Fibroblast of peridontal ligament (primary cell): ENCODE measurements at regions not wholly inside any gene's neighbourhood (a gene's known extent, or its start where the extent isn't known, plus 50 kb on each side); places are given as distances from the start of the nearest gene placed in this dataset.

Source experiments
- DNase-seq: peaks from one replicate; pipeline ENCODE4 v3.0.0-alpha.2; 2010; ENCODE audit errors: extremely low read depth

DNA sequence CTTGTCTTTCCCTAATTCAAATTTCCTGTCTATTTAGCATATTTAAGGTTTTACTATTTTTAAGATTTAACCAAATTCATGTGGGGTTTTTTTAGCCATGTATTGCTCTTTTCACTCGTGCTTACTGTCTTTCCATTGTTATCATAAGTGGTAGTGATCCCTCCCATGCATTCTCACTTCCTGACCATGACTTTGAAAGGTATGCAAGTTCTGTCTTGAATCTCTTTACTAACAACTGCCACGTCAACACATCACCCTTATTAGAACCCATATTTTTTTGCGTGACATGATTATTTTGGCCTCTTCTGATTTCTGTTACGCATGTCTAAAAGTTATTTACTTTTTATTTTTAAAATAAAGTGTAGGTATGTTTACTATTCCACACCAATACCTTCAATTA lies 94.7 kb upstream of the CDH6 start:
- DNase-seq: no peak

GRCh38 chr5:31097851-31098250 lies 95.6 kb upstream of the CDH6 start:
- no peak for DNase-seq

DNA sequence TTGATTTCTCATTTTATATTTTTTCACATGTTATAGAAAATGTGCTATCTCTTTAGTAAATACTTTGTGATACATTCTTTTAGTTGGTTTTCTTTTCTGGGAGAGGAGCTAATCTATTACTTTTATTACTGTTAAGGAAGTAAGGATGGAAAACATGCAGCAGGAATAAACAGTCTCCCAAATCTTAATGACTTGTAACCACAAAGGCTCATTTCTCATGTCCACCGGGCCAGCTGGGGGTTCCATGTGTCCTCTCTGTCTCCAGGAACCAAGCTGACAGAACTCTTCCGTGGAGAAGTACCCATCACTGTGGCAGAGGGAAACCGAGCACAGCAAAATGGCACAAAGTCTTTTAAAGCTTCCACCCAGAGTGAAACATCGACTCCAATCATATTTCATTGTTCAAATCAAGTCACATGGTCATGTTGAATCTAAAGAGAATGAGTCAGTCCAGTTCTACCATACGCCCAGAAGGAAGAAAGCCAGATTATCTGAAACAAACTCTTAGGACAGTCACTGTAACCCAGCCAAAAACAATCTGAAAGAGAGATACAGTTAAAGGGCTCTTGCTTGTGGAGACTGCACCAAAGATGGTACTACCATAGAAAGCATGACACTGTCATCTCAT lies 97.1 kb upstream of the CDH6 start:
- DNase-seq: peak; percentile 91

GRCh38 chr5:31095796-31096195 lies 97.7 kb upstream of the CDH6 start:
- DNase-seq: no peak

- no peak for DNase-seq
These were observed 102.0 kb upstream of the CDH6 start for GRCh38 chr5:31091501-31091900.

- no peak for DNase-seq
These were observed 103.0 kb upstream of the CDH6 start for GRCh38 chr5:31090467-31090866.

DNA sequence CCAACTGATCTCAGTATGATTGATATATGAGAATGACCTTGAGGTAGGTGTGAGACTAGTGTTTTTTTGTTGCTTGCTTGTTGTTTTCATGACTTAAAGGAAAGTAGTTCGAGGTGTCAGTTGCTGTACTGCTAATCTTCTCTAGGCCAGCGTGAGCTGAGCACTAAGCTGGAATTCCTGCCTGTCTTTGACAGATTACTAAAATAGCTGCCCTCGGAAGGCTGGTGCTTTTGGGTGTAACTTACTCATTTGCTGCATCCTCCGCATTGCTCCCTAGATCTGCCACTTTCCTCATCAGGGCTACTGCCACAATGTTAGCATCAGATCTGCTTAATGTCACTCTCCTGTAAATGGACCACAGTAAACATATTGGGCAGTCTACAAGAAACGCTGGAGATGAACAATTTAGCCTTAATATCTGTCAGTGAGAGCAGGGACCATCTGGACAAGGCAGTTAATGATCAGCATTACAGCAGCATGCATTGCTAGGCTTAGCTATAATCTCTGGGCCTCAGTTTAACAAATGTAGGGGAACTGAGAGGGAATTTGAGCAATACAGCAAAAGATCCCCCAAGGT lies 106.6 kb upstream of the CDH6 start:
- no peak for DNase-seq

DNA sequence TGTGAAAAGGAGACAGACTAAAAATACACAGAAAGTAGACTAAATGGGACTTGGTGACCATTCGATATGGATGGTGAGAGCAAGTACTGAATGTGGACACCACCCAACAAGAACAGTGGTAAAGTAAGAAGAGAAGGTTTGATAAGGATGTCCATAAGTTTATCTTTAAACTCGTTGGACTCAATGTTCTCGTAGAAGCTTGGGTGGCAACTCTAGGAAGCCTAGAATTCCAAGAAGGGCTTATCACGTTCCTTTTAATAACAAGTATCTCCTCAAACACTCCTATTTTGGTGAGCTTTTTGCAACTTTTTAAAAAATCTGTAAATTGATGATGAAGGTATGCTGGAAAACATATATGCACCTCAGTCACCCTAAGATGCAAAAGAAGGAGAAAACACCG lies 108.6 kb upstream of the CDH6 start:
- DNase-seq: no peak

DNA sequence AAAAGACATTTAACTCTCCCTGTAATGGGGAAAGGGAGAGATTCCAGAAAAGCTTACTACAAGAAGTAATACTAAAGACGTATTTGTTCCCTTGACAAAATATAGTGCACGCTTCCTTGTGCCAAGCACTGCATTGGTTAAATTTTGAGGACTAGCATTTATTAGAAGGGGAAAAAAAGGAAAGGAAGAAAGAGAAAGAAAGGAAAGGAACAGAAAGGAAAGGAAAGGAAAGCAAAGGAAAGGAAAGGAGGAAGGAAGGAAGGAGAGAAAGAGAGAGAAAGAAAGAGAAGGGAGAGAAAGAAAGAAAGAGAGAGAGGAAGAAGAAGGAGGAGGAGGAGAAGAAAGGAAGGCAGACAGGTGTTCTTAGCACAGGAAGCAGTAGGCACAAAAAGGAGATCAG lies 110.1 kb upstream of the CDH6 start:
- no peak for DNase-seq

DNA sequence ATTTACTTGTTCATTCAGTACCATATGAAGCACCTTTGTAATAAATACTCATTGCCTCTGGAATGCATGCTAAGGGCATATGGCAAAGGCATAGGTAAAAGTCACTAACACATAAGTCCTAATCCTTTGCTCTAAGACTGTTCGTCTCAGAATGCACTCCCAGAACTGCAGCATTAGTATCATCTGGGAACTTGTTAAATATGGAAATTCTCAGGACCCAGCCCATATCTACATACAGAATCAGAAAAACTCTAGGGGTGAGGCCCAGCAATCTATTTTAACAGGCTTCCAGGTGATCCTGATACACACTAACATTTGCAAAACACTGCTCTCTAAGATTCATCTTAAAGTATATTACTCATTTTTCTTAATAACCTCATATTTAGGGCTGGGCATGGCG lies 113.8 kb upstream of the CDH6 start:
- no peak for DNase-seq

- peak; percentile 35 for DNase-seq
These were observed 114.5 kb upstream of the CDH6 start for GRCh38 chr5:31078956-31079355.

DNA sequence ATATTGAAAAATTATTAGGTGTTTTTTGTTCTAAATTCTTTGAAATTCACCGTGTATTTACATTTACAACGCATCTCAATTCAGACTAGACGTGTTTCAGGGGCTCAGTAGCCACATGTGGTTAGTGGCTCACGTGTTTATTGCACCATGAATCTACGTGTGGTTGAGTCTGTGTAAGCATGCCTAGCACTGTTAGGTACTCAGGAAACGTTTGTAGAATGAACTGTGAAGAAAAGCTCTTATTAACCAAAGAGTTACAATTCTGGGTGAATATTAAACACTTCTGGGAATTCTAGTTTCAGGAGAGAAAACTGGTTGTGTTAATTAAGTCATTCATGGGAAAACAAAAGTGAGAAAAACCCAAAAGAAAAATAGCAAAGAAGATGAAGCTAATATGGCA lies 117.5 kb upstream of the CDH6 start:
- DNase-seq: no peak

- no peak for DNase-seq
These were observed 125.2 kb upstream of the CDH6 start for GRCh38 chr5:31068287-31068686.

- peak; percentile 78 for DNase-seq
These were observed 126.7 kb upstream of the CDH6 start for GRCh38 chr5:31066655-31067328.

- DNase-seq: no peak
These were observed 129.3 kb upstream of the CDH6 start for GRCh38 chr5:31064215-31064614.

DNA sequence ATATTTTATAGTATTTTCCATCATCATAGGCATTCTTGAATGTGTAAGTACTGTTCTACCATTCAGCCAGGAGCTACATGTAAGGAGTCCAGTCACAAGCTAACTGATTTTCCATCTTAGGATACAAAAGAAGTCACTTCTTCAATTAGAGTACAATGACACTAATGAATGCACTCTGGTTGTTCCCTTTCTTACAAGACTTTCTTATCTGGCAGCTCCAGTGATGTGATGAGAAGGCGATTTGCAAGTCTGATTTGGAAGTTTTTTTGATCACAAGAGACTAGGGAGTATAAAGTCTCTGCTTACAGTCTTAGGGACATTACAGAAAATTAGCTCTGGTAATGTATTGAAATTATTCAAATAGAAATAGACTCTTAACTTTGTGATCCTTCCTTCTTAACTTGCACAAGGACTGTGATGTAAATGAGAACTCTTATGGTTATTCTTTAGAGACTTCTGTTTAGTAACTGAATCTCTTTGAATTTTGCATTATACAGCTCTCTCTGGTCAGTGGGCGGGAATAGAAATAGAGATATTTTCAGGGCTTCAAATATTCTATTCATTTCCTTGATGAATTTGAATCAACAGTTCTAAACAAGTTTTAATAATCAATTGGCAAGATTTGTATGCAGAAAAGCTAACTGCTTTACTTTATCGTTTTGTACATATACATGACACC lies 130.4 kb upstream of the CDH6 start:
- DNase-seq: no peak

- peak; percentile 21 for DNase-seq
These were observed 133.6 kb upstream of the CDH6 start for GRCh38 chr5:31059889-31060288.

DNA sequence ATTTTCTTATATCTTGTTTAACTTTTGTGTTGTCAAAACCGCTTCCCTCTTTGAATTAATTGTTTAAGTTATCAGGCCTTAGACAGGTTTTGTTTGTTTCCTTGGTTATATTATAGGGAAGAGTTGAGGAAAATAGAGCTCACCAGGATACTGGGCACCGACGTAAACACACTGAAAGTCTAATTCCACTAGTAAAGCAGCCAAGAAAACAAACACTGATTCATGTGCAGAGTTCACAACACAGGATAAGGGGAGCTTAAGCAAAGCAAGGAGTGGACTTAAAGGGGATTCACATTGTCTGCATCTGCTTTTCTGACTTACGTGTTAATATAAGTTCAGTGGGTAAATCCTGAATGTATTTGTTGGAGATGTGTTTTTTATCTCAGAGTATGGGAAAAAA lies 139.0 kb upstream of the CDH6 start:
- no peak for DNase-seq

GRCh38 chr5:31052937-31053658 lies 140.4 kb upstream of the CDH6 start:
- no peak for DNase-seq

- DNase-seq: no peak
These were observed 142.2 kb upstream of the CDH6 start for GRCh38 chr5:31051316-31051715.

DNA sequence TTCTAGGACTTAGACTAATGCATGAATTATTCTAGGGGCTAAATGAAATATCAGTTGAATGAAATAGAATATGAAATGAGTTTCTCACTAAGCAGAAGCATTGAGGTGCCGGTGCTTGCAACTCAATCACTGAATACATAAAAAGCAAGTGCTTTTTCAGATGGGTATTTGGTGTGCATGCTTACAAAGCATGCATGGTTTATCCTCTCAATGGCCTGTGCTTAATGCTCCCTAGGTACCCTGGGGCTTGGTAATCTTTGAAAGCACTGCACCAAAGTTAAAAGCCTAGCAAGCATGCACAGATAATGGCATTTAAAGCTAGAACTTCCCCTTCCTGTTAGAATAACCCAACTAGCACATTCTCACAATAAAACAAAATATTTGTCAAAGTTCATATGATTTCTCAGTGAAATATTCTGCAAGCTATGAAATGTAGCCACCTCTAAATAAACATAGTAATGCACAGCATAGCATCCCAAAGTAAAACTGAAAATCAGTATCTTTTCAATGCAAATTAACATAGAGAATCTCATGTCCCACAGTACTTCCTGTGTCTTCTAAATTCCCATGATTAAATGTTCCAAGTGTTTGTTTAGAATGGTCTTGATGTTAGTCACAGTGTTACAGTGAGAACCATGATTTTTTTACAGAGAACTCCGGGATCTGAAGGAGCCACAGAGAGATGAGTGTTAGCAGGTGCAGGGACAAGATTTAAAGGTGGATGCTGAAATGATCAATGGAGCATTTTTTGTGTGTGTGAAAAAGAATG lies 143.4 kb upstream of the CDH6 start:
- peak; percentile 27 for DNase-seq

DNA sequence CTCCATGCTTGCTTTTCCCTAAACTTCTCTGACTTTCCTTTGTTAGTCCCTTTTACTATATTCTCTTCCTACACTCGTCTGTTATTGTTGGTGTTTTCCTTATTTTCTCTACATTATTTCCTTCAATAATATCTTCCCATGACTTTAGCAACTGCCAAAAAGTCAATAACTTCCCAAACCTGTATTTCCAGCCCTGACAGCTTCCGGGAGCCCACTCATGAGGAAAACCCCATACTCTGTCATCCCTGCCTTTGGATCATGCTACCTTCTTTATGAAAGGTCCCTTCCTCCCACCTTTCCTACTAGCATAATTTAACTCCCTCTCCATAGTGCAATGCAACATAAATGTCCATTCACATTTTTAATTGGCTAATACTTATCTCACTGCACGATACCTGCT lies 144.0 kb upstream of the CDH6 start:
- no peak for DNase-seq
